ENCODE measurements at regions not wholly inside any gene's neighbourhood (a gene's known extent, or its start where the extent isn't known, plus 50 kb on each side); places are given as distances from the start of the nearest gene placed in this dataset.

GRCh38 chr10:111820471-111820870, 363.1 kb downstream of the GPAM start:
- Histone ChIP-seq H3K4me3 (no peak overlapping the region), H3K27ac (no peak overlapping the region), H3K27me3 (replicated peaks; ENCODE audit: insufficient read depth) (no peaks in the 10 kb centered on the region), H3K9me3 (no peaks in the 10 kb centered on the region), H3K4me1 (ENCODE audit: control insufficient read depth in 1 of 2, low read depth in 2 of 2) (no peaks in the 10 kb centered on the region), H3K36me3 (no peaks in the 10 kb centered on the region)
- ATAC-seq (ENCODE audit: insufficient number of reproducible peaks, low FRiP score, low read depth) (no peak), DNase-seq (ENCODE audit: low spot score) (no peak)
- no peak for TF ChIP-seq CTCF (IDR thresholded peaks at IDR 0.05)

- peak overlapping the region in 1 of 2 donors; percentile 41 for H3K27ac ChIP-seq
Observed at GRCh38 chr10:111821871-111822270, 361.7 kb downstream of the GPAM start.

GRCh38 chr10:111822661-111823060, 360.9 kb downstream of the GPAM start:
- ATAC-seq (ENCODE audit: insufficient number of reproducible peaks, low FRiP score, low read depth) (no peak), DNase-seq (ENCODE audit: low spot score) (no peak)
- no peak overlapping the region for H3K27ac ChIP-seq
- H3K9me3 ChIP-seq = no peaks in the 10 kb centered on the region
- no peaks in the 10 kb centered on the region for H3K27me3 ChIP-seq (replicated peaks; ENCODE audit: insufficient read depth)
- no peaks in the 10 kb centered on the region for H3K36me3 ChIP-seq
- TF ChIP-seq CTCF (IDR thresholded peaks at IDR 0.05) = no peak
- no peak overlapping the region for H3K4me3 ChIP-seq
- H3K4me1 ChIP-seq (ENCODE audit: control insufficient read depth in 1 of 2, low read depth in 2 of 2) = no peaks in the 10 kb centered on the region

More at GRCh38 chr10:111821871-111822270, 361.7 kb downstream of the GPAM start:
- Histone ChIP-seq H3K4me1 (ENCODE audit: control insufficient read depth in 1 of 2, low read depth in 2 of 2) (no peaks in the 10 kb centered on the region), H3K36me3 (no peaks in the 10 kb centered on the region), H3K4me3 (no peak overlapping the region), H3K9me3 (no peaks in the 10 kb centered on the region), H3K27me3 (replicated peaks; ENCODE audit: insufficient read depth) (no peaks in the 10 kb centered on the region)
- TF ChIP-seq CTCF (IDR thresholded peaks at IDR 0.05) = no peak
- ATAC-seq (ENCODE audit: insufficient number of reproducible peaks, low FRiP score, low read depth) = no peak
- no peak for DNase-seq (ENCODE audit: low spot score)

GRCh38 chr10:111824128-111824527, 359.4 kb downstream of the GPAM start:
- H3K27me3 ChIP-seq (replicated peaks; ENCODE audit: insufficient read depth) = no peaks in the 10 kb centered on the region
- ATAC-seq (ENCODE audit: insufficient number of reproducible peaks, low FRiP score, low read depth) (no peak), DNase-seq (ENCODE audit: low spot score) (no peak)
- no peaks in the 10 kb centered on the region for H3K9me3 ChIP-seq
- no peak overlapping the region for H3K4me3 ChIP-seq
- TF ChIP-seq CTCF (IDR thresholded peaks at IDR 0.05) = no peak
- H3K27ac ChIP-seq = no peak overlapping the region
- H3K36me3 ChIP-seq = no peaks in the 10 kb centered on the region
- no peaks in the 10 kb centered on the region for H3K4me1 ChIP-seq (ENCODE audit: control insufficient read depth in 1 of 2, low read depth in 2 of 2)

- Histone ChIP-seq H3K4me3 (no peak overlapping the region), H3K4me1 (ENCODE audit: control insufficient read depth in 1 of 2, low read depth in 2 of 2) (peaks cover 0 to 4% of the 10 kb centered on the region in 2 donors), H3K9me3 (no peaks in the 10 kb centered on the region), H3K27ac (no peak overlapping the region), H3K27me3 (replicated peaks; ENCODE audit: insufficient read depth) (no peaks in the 10 kb centered on the region), H3K36me3 (no peaks in the 10 kb centered on the region)
- no peak for TF ChIP-seq CTCF (IDR thresholded peaks at IDR 0.05)
- DNase-seq (ENCODE audit: low spot score) (no peak), ATAC-seq (ENCODE audit: insufficient number of reproducible peaks, low FRiP score, low read depth) (no peak)
Observed at GRCh38 chr10:111830359-111830758, 353.2 kb downstream of the GPAM start.
